ENCODE measurements at regions not wholly inside any gene's neighbourhood (a gene's known extent, or its start where the extent isn't known, plus 50 kb on each side); places are given as distances from the start of the nearest gene placed in this dataset.

DNA sequence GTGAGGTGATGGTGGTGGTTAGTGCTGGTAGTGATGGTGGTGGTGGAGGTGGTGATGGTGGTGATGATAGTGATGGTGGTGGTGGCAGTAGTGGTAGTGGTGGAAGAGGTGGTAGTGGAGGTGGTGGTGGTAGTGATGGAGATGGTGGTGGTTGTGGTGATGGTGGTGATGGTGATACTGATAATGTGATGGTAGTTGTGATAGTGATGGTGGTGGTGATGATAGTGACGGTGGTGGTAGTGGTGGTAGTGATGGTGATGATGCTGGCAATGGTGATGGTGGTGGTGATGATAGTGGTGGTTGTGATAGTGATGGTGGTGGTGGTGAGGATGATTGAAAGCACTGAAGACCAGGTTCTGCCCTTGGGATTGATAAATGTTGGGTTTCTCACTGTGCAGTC, 85.2 kb upstream of the SLC1A3 start:
- no peaks in the 10 kb centered on the region for H4K20me1 ChIP-seq (ENCODE audit: control insufficient read depth, insufficient read depth, low read depth, low read length)
- H3K79me2 ChIP-seq (ENCODE audit: control insufficient read depth, low read length): no peaks in the 10 kb centered on the region
- H3F3A ChIP-seq (ENCODE audit: control insufficient read depth, insufficient read depth): no peaks in the 10 kb centered on the region
- no peak overlapping the region for H3K4me2 ChIP-seq (ENCODE audit: low read length)
- no peaks in the 10 kb centered on the region for H3K27me3 ChIP-seq (ENCODE audit: control insufficient read depth, low read length)
- TF ChIP-seq EZH2phosphoT487 (IDR thresholded peaks at IDR 0.05; ENCODE audit: borderline replicate concordance, low read length): no peak
- TF ChIP-seq, protein P1, sequence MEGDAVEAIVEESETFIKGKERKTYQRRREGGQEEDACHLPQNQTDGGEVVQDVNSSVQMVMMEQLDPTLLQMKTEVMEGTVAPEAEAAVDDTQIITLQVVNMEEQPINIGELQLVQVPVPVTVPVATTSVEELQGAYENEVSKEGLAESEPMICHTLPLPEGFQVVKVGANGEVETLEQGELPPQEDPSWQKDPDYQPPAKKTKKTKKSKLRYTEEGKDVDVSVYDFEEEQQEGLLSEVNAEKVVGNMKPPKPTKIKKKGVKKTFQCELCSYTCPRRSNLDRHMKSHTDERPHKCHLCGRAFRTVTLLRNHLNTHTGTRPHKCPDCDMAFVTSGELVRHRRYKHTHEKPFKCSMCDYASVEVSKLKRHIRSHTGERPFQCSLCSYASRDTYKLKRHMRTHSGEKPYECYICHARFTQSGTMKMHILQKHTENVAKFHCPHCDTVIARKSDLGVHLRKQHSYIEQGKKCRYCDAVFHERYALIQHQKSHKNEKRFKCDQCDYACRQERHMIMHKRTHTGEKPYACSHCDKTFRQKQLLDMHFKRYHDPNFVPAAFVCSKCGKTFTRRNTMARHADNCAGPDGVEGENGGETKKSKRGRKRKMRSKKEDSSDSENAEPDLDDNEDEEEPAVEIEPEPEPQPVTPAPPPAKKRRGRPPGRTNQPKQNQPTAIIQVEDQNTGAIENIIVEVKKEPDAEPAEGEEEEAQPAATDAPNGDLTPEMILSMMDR (IDR thresholded peaks at IDR 0.05; ENCODE audit: low read depth, low read length, poor library complexity, severe bottlenecking): no peak
- H3K9me3 ChIP-seq (ENCODE audit: control insufficient read depth, insufficient read depth, low read length): no peaks in the 10 kb centered on the region
- H3K9me2 ChIP-seq (replicated peaks; ENCODE audit: control insufficient read depth, low read length): no peaks in the 10 kb centered on the region
- no peak overlapping the region for H3K27ac ChIP-seq (ENCODE audit: low read depth, low read length)
- no peaks in the 10 kb centered on the region for H3K36me3 ChIP-seq (ENCODE audit: control insufficient read depth, low read length)
- no peak overlapping the region for H3K4me3 ChIP-seq (ENCODE audit: low read length)
- no peaks in the 10 kb centered on the region for H3K4me1 ChIP-seq (ENCODE audit: control insufficient read depth, low read length)

DNA sequence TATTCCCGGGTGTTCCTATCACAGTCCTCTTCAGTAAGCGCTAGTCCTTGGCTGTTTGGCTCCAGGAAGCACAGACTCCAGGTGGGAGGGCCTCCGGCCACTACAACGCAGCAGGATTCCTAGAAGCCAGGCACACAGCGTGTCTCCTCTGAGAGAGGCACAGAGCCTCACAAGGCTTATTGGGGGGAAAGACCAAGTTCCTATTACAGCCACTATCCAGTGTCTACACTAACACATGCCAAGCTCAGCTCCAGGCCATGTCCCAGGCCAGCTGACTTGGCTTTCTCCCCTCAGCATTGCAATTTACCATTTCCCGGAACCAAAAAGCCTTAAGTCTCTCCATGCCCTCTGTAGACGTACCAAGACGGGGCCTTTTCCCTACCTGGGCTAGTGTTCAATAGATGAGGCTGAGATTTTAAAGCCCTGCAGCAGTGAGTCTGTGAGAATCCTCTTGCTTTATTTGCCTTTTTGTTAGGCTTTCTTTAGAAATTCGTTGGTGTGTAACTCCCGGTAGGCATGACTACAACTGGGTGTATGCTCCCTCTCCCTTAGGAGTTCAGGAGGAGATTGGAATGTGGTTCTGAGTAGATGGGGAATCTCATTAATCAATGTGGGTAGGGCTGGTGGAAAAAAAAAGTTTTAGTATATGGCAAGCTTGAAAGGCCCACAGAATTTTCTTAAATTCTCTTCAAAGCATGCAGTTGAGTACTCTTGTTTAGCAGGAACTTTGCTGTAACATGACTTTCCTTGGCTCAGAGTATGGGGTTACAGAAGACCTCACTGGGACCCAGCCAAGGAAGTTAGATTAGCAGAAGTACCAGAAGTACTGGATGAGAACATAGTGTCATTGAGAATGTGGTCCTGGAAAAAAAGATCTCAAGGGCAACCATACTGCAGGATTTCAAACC, 84.3 kb upstream of the SLC1A3 start:
- H3K4me3 ChIP-seq (ENCODE audit: low read length): no peak overlapping the region
- no peaks in the 10 kb centered on the region for H3K9me3 ChIP-seq (ENCODE audit: control insufficient read depth, insufficient read depth, low read length)
- no peak for TF ChIP-seq EZH2phosphoT487 (IDR thresholded peaks at IDR 0.05; ENCODE audit: borderline replicate concordance, low read length)
- TF ChIP-seq, protein P1 (IDR thresholded peaks at IDR 0.05; ENCODE audit: low read depth, low read length, poor library complexity, severe bottlenecking): no peak
- H3K79me2 ChIP-seq (ENCODE audit: control insufficient read depth, low read length): no peaks in the 10 kb centered on the region
- H3K9me2 ChIP-seq (replicated peaks; ENCODE audit: control insufficient read depth, low read length): no peaks in the 10 kb centered on the region
- no peaks in the 10 kb centered on the region for H3F3A ChIP-seq (ENCODE audit: control insufficient read depth, insufficient read depth)
- H3K27me3 ChIP-seq (ENCODE audit: control insufficient read depth, low read length): no peaks in the 10 kb centered on the region
- no peak overlapping the region for H3K27ac ChIP-seq (ENCODE audit: low read depth, low read length)
- no peak overlapping the region for H3K4me2 ChIP-seq (ENCODE audit: low read length)
- H3K4me1 ChIP-seq (ENCODE audit: control insufficient read depth, low read length): no peaks in the 10 kb centered on the region
- H3K36me3 ChIP-seq (ENCODE audit: control insufficient read depth, low read length): no peaks in the 10 kb centered on the region
- H4K20me1 ChIP-seq (ENCODE audit: control insufficient read depth, insufficient read depth, low read depth, low read length): no peaks in the 10 kb centered on the region

DNA sequence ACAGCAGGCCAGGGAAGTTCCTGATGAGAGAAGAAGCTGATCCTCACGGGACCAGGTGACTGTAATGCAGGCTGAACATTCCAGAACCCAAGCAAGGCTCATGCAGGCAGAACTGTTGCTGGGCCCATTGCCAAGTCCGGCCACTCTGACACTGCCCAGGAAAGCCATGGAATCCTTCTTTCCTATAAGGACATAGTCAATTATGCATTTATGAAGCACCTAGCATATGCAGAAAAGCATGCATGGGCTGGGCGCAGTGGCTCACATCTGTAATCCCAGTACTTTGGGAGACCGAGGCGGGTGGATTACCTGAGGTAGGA, 83.7 kb upstream of the SLC1A3 start:
- Histone ChIP-seq H3K27me3 (ENCODE audit: control insufficient read depth, low read length) (no peaks in the 10 kb centered on the region), H4K20me1 (ENCODE audit: control insufficient read depth, insufficient read depth, low read depth, low read length) (no peaks in the 10 kb centered on the region), H3K79me2 (ENCODE audit: control insufficient read depth, low read length) (no peaks in the 10 kb centered on the region), H3K9me3 (ENCODE audit: control insufficient read depth, insufficient read depth, low read length) (no peaks in the 10 kb centered on the region), H3K36me3 (ENCODE audit: control insufficient read depth, low read length) (no peaks in the 10 kb centered on the region), H3K4me2 (ENCODE audit: low read length) (no peak overlapping the region), H3K9me2 (replicated peaks; ENCODE audit: control insufficient read depth, low read length) (no peaks in the 10 kb centered on the region), H3F3A (ENCODE audit: control insufficient read depth, insufficient read depth) (no peaks in the 10 kb centered on the region), H3K4me1 (ENCODE audit: control insufficient read depth, low read length) (no peaks in the 10 kb centered on the region), H3K27ac (ENCODE audit: low read depth, low read length) (no peak overlapping the region), H3K4me3 (ENCODE audit: low read length) (no peak overlapping the region)
- no peak for TF ChIP-seq EZH2phosphoT487 (IDR thresholded peaks at IDR 0.05; ENCODE audit: borderline replicate concordance, low read length)
- TF ChIP-seq, protein P1 (IDR thresholded peaks at IDR 0.05; ENCODE audit: low read depth, low read length, poor library complexity, severe bottlenecking): no peak

Data from DOHH2 (cell line).